ENCODE measurements at regions not wholly inside any gene's neighbourhood (a gene's known extent, or its start where the extent isn't known, plus 50 kb on each side); places are given as distances from the start of the nearest gene placed in this dataset.

- Histone ChIP-seq H3K4me3 (ENCODE audit: low read depth, low read length) (no peak overlapping the region), H3K9me3 (ENCODE audit: control insufficient read depth, insufficient read depth, low read length) (peaks cover 4% of the 10 kb centered on the region; the same call in 1 of the 2 replicates), H3K27ac (ENCODE audit: low read depth, low read length) (no peak overlapping the region), H3K27me3 (ENCODE audit: control insufficient read depth, insufficient read depth, low read length) (no peaks in the 10 kb centered on the region)
- CTCF ChIA-PET = interaction anchor here (0.9 kb wide), 1 partner anchor 686 kb away, joined by 3 read pairs; no protein-coding TSS in a partner anchor
- no peak for DNase-seq (ENCODE audit: low read depth, low spot score)
- POLR2A ChIA-PET = no interaction called here
- TF ChIP-seq CTCF (IDR thresholded peaks at IDR 0.05; ENCODE audit: low read depth, low read length) = no peak
Measured at GRCh38 chr7:17669204-17669603, 271.1 kb downstream of the SNX13 start.

- no peak for DNase-seq (ENCODE audit: low read depth, low spot score)
- ChIA-PET POLR2A (interaction anchor here (0.8 kb wide), 1 partner anchor 9 kb away, joined by 3 read pairs; no protein-coding TSS in a partner anchor), CTCF (interaction anchor here (0.7 to 1.6 kb wide), 5 partner anchors 9 to 754 kb away, joined by 3 to 7 read pairs (median 4); no protein-coding TSS in a partner anchor)
- Histone ChIP-seq H3K27ac (ENCODE audit: low read depth, low read length) (no peak overlapping the region), H3K27me3 (ENCODE audit: control insufficient read depth, insufficient read depth, low read length) (no peaks in the 10 kb centered on the region), H3K4me3 (ENCODE audit: low read depth, low read length) (no peak overlapping the region), H3K9me3 (ENCODE audit: control insufficient read depth, insufficient read depth, low read length) (no peaks in the 10 kb centered on the region)
- no peak for TF ChIP-seq CTCF (IDR thresholded peaks at IDR 0.05; ENCODE audit: low read depth, low read length)
Measured at GRCh38 chr7:17671956-17672355, 268.3 kb downstream of the SNX13 start.

GRCh38 chr7:17672783-17673182, 267.5 kb downstream of the SNX13 start:
- H3K4me3 ChIP-seq (ENCODE audit: low read depth, low read length) = no peak overlapping the region
- no peak for DNase-seq (ENCODE audit: low read depth, low spot score)
- ChIA-PET POLR2A (no interaction called here), CTCF (interaction anchor here (0.7 to 1.6 kb wide), 3 partner anchors 9 to 754 kb away, joined by 3 to 7 read pairs (median 4); no protein-coding TSS in a partner anchor)
- H3K27me3 ChIP-seq (ENCODE audit: control insufficient read depth, insufficient read depth, low read length) = no peaks in the 10 kb centered on the region
- no peaks in the 10 kb centered on the region for H3K9me3 ChIP-seq (ENCODE audit: control insufficient read depth, insufficient read depth, low read length)
- H3K27ac ChIP-seq (ENCODE audit: low read depth, low read length) = no peak overlapping the region
- TF ChIP-seq CTCF (IDR thresholded peaks at IDR 0.05; ENCODE audit: low read depth, low read length) = no peak

- ChIA-PET POLR2A (interaction anchor here (0.6 kb wide), 1 partner anchor 23 kb away, joined by 4 read pairs; no protein-coding TSS in a partner anchor), CTCF (interaction anchor here (1.2 kb wide), 1 partner anchor 691 kb away, joined by 4 read pairs; no protein-coding TSS in a partner anchor)
- H3K27me3 ChIP-seq (ENCODE audit: control insufficient read depth, insufficient read depth, low read length) = no peaks in the 10 kb centered on the region
- H3K27ac ChIP-seq (ENCODE audit: low read depth, low read length) = no peak overlapping the region
- H3K9me3 ChIP-seq (ENCODE audit: control insufficient read depth, insufficient read depth, low read length) = no peaks in the 10 kb centered on the region
- no peak overlapping the region for H3K4me3 ChIP-seq (ENCODE audit: low read depth, low read length)
- no peak for TF ChIP-seq CTCF (IDR thresholded peaks at IDR 0.05; ENCODE audit: low read depth, low read length)
- no peak for DNase-seq (ENCODE audit: low read depth, low spot score)
Measured at GRCh38 chr7:17674166-17674942, 265.9 kb downstream of the SNX13 start.

GRCh38 chr7:17674943-17675608, 265.2 kb downstream of the SNX13 start:
- ChIA-PET CTCF (no interaction called here), POLR2A (no interaction called here)
- TF ChIP-seq CTCF (IDR thresholded peaks at IDR 0.05; ENCODE audit: low read depth, low read length) = no peak
- no peak for DNase-seq (ENCODE audit: low read depth, low spot score)
- Histone ChIP-seq H3K27me3 (ENCODE audit: control insufficient read depth, insufficient read depth, low read length) (no peaks in the 10 kb centered on the region), H3K4me3 (ENCODE audit: low read depth, low read length) (no peak overlapping the region), H3K27ac (ENCODE audit: low read depth, low read length) (no peak overlapping the region), H3K9me3 (ENCODE audit: control insufficient read depth, insufficient read depth, low read length) (no peaks in the 10 kb centered on the region)
